AG04450 (cell line): ENCODE measurements at regions not wholly inside any gene's neighbourhood (a gene's known extent, or its start where the extent isn't known, plus 50 kb on each side); places are given as distances from the start of the nearest gene placed in this dataset.
A peak's percentile ranks its signal among the peaks of the same experiment; 100 is the strongest.

Experiments
- CTCF ChIA-PET: fragments of 300-600, 350-600 bp; formaldehyde crosslinking; extraction: SDS; loops from one replicate; lab custom pipeline; 2022; ENCODE audit warnings: antibody characterized with exemption, inconsistent platforms; lab: Charles Lee
- POLR2A ChIA-PET: fragments of 350-600 bp; formaldehyde crosslinking; extraction: SDS; loops from one replicate; lab custom pipeline; 2021; ENCODE audit warnings: antibody characterized with exemption, inconsistent platforms; lab: Yijun Ruan, JAX
- DNase-seq: peaks from one replicate; pipeline ENCODE4 v3.0.0-alpha.2; 2011; ENCODE audit warnings: low read depth, low spot score
- H3K27ac ChIP-seq: one replicate; pipeline ENCODE4 v1.5.1; 2012; ENCODE audit warnings: low read depth, low read length, control low read depth
- H3K27me3 ChIP-seq: one replicate; pipeline ENCODE4 v1.6.0; 2012; ENCODE audit warnings: low read length; ENCODE audit not compliant: control insufficient read depth, insufficient read depth
- H3K4me3 ChIP-seq: 2 replicates; pipeline ENCODE4 v1.5.1; 2011; ENCODE audit warnings: mild to moderate bottlenecking, low read depth, low read length, control low read depth
- H3K9me3 ChIP-seq: 2 replicates; pipeline ENCODE4 v1.5.1; 2012; ENCODE audit warnings: low read length; ENCODE audit not compliant: control insufficient read depth, insufficient read depth
- TF ChIP-seq, protein P1 (sequence below): IDR thresholded peaks from 2 replicates; pipeline ENCODE4 v1.5.1; 2011; ENCODE audit warnings: low read depth, low read length, control low read depth, inconsistent platforms

DNA sequence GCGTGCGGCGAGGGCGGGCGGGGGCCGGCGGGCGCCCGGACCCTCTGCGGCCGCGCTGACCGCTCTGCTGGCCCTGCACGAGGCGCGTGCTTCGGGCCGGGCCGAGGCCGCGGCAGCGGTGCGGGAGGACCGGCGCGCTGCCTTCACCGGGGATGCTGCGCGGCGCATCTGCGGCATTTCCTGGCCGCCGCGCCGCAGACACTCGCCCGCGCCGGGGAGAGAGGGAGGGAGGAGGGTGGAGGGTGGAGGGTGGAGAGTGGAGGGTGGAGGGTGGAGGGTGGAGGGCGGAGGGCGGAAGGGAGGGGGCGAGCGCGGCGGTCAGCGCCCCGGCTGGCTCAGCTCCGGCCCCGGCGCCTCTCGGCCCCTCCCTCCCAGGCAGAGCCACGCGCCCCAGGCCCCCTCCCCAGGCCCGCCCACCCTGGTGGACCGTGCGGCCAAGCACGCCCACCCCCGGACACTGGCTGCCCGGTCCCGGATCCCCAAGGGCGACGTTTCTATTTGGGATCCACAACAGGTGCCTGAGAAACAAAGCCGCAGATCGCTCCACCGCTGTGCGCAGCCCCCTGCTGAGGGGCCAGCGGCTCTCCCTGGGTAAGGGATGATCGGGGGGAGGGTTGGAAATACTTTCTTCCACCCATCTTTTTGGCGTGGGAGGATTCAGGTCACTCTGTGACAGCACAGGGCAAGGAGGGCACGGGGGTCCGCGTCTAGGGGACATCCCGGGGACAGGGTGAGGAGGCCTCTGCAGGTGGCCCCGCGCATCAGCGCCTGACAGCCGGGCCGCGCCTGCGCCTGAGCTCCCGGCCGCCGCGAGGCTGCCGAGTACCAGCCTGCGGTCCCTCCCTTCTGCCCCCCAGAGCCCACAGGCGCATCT is 111.2 kb upstream of the BEND6 start:
- CTCF ChIA-PET = interaction anchor here (0.6 to 1.3 kb wide), 14 partner anchors 9 to 206 kb away, joined by 3 to 5 read pairs (median 3); no protein-coding TSS in a partner anchor
- POLR2A ChIA-PET = interaction anchor here (0.6 to 1.3 kb wide), 5 partner anchors 11 to 176 kb away, joined by 3 to 7 read pairs (median 3); no protein-coding TSS in a partner anchor
- TF ChIP-seq, protein P1, sequence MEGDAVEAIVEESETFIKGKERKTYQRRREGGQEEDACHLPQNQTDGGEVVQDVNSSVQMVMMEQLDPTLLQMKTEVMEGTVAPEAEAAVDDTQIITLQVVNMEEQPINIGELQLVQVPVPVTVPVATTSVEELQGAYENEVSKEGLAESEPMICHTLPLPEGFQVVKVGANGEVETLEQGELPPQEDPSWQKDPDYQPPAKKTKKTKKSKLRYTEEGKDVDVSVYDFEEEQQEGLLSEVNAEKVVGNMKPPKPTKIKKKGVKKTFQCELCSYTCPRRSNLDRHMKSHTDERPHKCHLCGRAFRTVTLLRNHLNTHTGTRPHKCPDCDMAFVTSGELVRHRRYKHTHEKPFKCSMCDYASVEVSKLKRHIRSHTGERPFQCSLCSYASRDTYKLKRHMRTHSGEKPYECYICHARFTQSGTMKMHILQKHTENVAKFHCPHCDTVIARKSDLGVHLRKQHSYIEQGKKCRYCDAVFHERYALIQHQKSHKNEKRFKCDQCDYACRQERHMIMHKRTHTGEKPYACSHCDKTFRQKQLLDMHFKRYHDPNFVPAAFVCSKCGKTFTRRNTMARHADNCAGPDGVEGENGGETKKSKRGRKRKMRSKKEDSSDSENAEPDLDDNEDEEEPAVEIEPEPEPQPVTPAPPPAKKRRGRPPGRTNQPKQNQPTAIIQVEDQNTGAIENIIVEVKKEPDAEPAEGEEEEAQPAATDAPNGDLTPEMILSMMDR = peak; percentile 61
- no peaks in the 10 kb centered on the region for H3K9me3 ChIP-seq
- peak overlapping the region; percentile 80 for H3K4me3 ChIP-seq
- no peak for DNase-seq
- H3K27ac ChIP-seq = peak overlapping the region; percentile 33
- no peaks in the 10 kb centered on the region for H3K27me3 ChIP-seq

DNA sequence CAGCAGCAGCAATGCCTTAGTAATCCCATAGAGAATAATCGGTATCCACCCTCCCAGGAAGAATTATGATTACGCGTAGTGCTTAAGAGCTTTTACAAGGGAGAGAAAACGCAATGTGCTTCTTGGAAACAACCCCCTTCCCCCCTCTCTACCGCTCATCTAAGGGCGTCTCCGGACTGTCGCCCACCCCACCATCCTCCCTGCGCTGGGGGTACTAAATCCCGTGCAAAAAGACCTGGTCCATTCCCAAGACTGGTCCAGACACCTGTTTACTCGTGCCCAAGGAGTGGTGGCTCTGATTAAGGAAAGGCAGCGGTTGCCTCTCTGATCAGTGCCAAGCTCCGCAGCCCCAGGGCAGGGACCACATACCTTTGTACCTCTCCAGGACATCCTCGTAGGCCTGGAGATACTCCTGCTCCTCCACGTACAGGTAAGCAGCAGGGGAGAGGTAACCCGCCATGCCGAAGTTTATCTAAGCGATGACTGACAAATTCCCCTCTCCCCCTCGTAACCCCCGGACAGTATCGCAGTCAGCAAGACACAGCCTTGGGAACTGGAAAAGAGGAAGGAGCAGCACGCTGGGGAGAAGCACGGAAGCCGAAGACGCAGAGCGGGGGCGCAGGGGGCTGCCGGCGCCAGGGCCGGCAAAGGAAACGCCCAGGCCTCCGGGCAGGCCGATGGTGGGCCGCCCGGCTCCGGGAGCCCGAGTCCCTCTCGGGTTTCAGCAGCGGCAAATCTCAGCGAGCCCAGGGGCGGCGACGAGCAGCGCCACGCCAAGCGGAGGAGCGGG is 112.0 kb upstream of the BEND6 start:
- POLR2A ChIA-PET = interaction anchor here (1.3 kb wide), 1 partner anchor 129 kb away, joined by 4 read pairs; no protein-coding TSS in a partner anchor
- peak overlapping the region; percentile 80 for H3K4me3 ChIP-seq
- TF ChIP-seq, protein P1 = no peak
- no peaks in the 10 kb centered on the region for H3K9me3 ChIP-seq
- CTCF ChIA-PET = no interaction called here
- peak overlapping the region; percentile 68 for H3K27ac ChIP-seq
- no peaks in the 10 kb centered on the region for H3K27me3 ChIP-seq
- DNase-seq = no peak

DNA sequence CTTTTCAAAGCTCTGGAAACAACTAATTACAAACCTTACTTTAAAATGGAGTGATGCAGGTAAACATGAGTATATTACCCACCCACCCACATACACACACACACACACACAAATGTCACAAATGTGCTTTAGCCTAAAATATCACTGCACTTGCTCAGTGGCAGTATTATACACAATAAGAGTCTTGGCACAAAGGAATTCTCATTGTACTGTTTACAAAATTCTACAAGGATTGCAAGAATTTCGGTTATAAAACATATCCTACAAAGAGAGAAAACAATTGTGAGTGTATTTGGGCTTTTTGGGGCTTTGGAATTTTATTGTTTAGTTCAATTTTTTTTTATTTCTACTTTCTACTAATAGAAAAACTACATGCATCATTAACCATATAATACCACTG is 113.2 kb upstream of the BEND6 start:
- Histone ChIP-seq H3K9me3 (no peaks in the 10 kb centered on the region), H3K27ac (no peak overlapping the region), H3K4me3 (peak overlapping the region; percentile 80), H3K27me3 (no peaks in the 10 kb centered on the region)
- CTCF ChIA-PET = interaction anchor here (0.5 to 2.9 kb wide), 4 partner anchors 10 to 349 kb away, joined by 3 to 10 read pairs (median 4); no protein-coding TSS in a partner anchor
- POLR2A ChIA-PET = interaction anchor here (0.5 kb wide), 1 partner anchor 14 kb away, joined by 7 read pairs; no protein-coding TSS in a partner anchor
- DNase-seq = no peak
- TF ChIP-seq, protein P1 = no peak

DNA sequence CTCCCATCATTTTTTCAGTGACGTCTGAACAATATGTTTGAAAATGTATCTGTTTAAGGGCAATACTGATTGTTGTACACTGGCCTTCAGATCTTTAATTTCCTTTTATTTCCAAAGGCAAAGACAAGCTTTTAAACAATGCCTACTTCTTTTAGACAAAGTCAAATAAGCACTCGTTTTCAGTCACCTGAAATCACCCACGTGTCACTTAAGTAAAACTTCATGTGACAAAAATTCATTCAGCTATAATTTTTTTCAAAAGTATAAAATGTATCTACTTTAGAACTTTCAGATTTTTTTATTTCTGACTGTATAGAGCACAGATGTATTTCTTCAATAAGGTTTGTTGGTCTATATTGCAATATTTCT is 113.5 kb upstream of the BEND6 start:
- Histone ChIP-seq H3K27ac (no peak overlapping the region), H3K4me3 (peak overlapping the region; percentile 80), H3K9me3 (peaks cover 3% of the 10 kb centered on the region; the same call in 1 of the 2 replicates), H3K27me3 (no peaks in the 10 kb centered on the region)
- DNase-seq = no peak
- TF ChIP-seq, protein P1 = no peak
- ChIA-PET CTCF (interaction anchor here (0.5 to 2.9 kb wide), 4 partner anchors 10 to 349 kb away, joined by 3 to 10 read pairs (median 4); no protein-coding TSS in a partner anchor), POLR2A (interaction anchor here (0.6 kb wide), 1 partner anchor 401 kb away, joined by 4 read pairs; no protein-coding TSS in a partner anchor)
